Testis (tissue), 2 donors: ENCODE measurements at regions not wholly inside any gene's neighbourhood (a gene's known extent, or its start where the extent isn't known, plus 50 kb on each side); places are given as distances from the start of the nearest gene placed in this dataset.
"Not testable (repeated sequence)": the region's sequence is repeated elsewhere in the genome, so short reads cannot be mapped to it uniquely, and the experiment has no call there.

ENCODE experiments used
- DNase-seq: peaks from one replicate; pipeline ENCODE4 v3.0.0-alpha.2; 2019
- H3K27ac ChIP-seq, 2 donors: fragments of 200-600 bp; sonication (generic); one replicate each; pipeline ENCODE4 v1.5.1; 2019
- H3K27me3 ChIP-seq: fragments of 200-600 bp; sonication (generic); one replicate; pipeline ENCODE4 v1.5.1; 2019
- H3K36me3 ChIP-seq: fragments of 200-600 bp; sonication (generic); one replicate; pipeline ENCODE4 v1.5.1; 2017; ENCODE audit warnings: low read depth; ENCODE audit errors: missing control alignments
- H3K4me1 ChIP-seq: fragments of 200-600 bp; sonication (generic); one replicate; pipeline ENCODE4 v1.5.1; 2019
- H3K4me3 ChIP-seq, 2 donors: fragments of 200-600 bp; sonication (generic); one replicate each; pipeline ENCODE4 v1.5.1; 2017 to 2019
- H3K9me3 ChIP-seq: fragments of 200-600 bp; sonication (generic); one replicate; pipeline ENCODE4 v1.5.1; 2017
- CTCF ChIP-seq, 3 experiments: fragments of 450-650 bp in 2 of 3; fragments of 200-600 bp in 1 of 3; sonication (generic) in 1 of 3; IDR thresholded peaks; one replicate each; pipeline ENCODE4 v1.5.1; 2016 to 2019; ENCODE audit warnings: antibody characterized with exemption in 3 of 3, mild to moderate bottlenecking in 2 of 3, moderate library complexity in 1 of 3
- POLR2A ChIP-seq: fragments of 450-650 bp; IDR thresholded peaks from one replicate; pipeline ENCODE4 v1.6.1; 2017; ENCODE audit warnings: antibody characterized with exemption, mild to moderate bottlenecking, moderate library complexity
- WGBS, 2 donors: methylation state at CpG; one replicate each; pipeline ENCODE4 v1.1.5; 2018; 5-methylcytosine and 5-hydroxymethylcytosine counted together
- intact Hi-C: fragments of 100-400 bp; cut with DNase I; formaldehyde crosslinking; loops from one replicate; pipeline ENCODE4 v1.15.1; 2023; ENCODE audit warnings: low total_unique reads

- H3K27ac ChIP-seq, H3K9me3 ChIP-seq, DNase-seq, H3K4me3 ChIP-seq, H3K4me1 ChIP-seq, intact Hi-C loops, H3K27me3 ChIP-seq, H3K36me3 ChIP-seq: not testable (repeated sequence)
- WGBS, 2 donors = 14% methylated on average over 4 of the region's 4 CpGs; no CpG with 5 or more reads in 1 of the 2 donors
These were observed 52.9 kb downstream of the OR52B4 start for GRCh38 chr11:4315292-4315691.

DNA sequence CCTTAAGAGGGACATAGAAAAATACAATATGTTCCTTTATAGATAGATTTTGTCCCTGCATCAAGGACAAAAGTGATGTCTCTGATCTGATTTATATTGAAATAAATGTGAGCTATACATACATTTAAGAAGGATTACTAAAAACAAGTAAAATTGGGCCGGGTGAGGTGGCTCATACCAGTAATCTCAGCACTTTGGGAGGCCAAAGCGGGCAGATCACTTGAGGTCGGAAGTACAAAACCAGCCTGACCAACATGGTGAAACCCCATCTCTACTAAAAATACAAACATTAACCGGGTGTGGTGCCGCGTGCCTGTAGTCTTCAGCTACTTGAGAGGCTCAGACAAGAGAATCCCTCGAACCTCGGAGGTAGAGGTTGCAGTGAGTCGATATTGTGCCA lies 91.0 kb downstream of the OR52B4 start:
- intact Hi-C loops, H3K9me3 ChIP-seq, H3K27me3 ChIP-seq, H3K4me3 ChIP-seq, H3K36me3 ChIP-seq, H3K27ac ChIP-seq, H3K4me1 ChIP-seq, DNase-seq: not testable (repeated sequence)
- WGBS, 2 donors = 78 to 88% methylated on average over 7 of the region's 9 CpGs

DNA sequence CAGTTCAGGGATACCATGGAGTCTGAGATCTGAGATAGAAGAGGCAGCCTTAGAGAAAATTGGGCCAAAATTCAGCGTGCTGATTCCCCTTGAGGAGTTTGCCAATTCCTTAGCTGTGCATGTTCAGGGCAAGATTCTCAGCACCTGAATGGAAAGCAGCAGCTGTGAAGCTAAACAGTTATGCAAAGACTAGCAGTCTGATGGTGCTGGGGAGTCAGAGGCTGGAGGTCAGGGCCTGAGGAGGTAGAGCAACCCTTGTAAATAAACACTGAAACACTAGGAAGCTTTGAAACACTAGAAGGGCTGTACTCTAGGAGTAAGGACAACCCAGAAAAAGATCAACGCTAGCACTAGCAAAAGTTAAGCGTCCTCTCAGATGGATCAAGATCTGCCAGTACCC lies 117.1 kb downstream of the OR52B4 start:
- 10 to 45% methylated on average over 2 to 3 of the region's 3 CpGs for WGBS, 2 donors
- H3K9me3 ChIP-seq, H3K36me3 ChIP-seq, intact Hi-C loops, H3K4me3 ChIP-seq, H3K27ac ChIP-seq, H3K27me3 ChIP-seq, DNase-seq, H3K4me1 ChIP-seq: not testable (repeated sequence)

GRCh38 chr11:4249475-4249874 lies 118.7 kb downstream of the OR52B4 start:
- H3K4me1 ChIP-seq, H3K27ac ChIP-seq, H3K27me3 ChIP-seq, intact Hi-C loops, H3K9me3 ChIP-seq, H3K36me3 ChIP-seq, H3K4me3 ChIP-seq, DNase-seq: not testable (repeated sequence)
- whole genome bisulfite sequencing, 2 donors = 82 to 83% methylated on average over 2 of the region's 2 CpGs

- H3K27ac ChIP-seq, H3K9me3 ChIP-seq, DNase-seq, H3K27me3 ChIP-seq, intact Hi-C loops, H3K36me3 ChIP-seq, H3K4me3 ChIP-seq, H3K4me1 ChIP-seq: not testable (repeated sequence)
- WGBS, 2 donors = 68 to 84% methylated on average over 11 to 20 of the region's 21 CpGs
These were observed 130.4 kb downstream of the OR52B4 start for GRCh38 chr11:4237771-4238170.

GRCh38 chr11:4218857-4219256 lies 124.3 kb downstream of the RRM1 start:
- H3K27ac ChIP-seq, intact Hi-C loops, DNase-seq, H3K4me3 ChIP-seq, H3K4me1 ChIP-seq, H3K36me3 ChIP-seq, H3K27me3 ChIP-seq, H3K9me3 ChIP-seq: not testable (repeated sequence)
- 27 to 45% methylated on average over 4 of the region's 4 CpGs for WGBS, 2 donors

DNA sequence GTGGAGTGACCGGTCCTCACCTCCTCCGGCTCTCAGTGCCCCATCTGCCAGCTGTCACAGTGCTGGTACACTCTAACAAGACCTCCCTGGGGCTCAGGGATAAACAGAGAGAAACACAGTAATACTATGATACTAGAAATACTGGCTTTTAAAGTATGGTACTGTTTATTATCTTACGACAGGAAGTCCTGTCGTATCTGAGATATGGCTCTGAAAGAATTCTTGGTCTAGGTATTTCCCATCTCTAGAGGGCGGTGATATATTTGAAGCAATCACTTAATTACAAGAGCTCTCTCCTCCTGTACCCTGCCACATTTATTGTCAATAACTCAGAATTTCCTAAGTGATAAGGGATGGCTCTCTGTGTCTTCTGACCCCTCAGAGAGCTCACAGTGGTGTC lies 119.1 kb downstream of the RRM1 start:
- WGBS, 2 donors = 79 to 81% methylated on average over 5 of the region's 5 CpGs
- Histone ChIP-seq H3K27me3 (no peaks in the 10 kb centered on the region), H3K36me3 (no peaks in the 10 kb centered on the region), H3K4me3 (no peak overlapping the region), H3K9me3 (no peaks in the 10 kb centered on the region), H3K4me1 (no peaks in the 10 kb centered on the region), H3K27ac (no peak overlapping the region)
- intact Hi-C loops = no loop called here
- TF ChIP-seq POLR2A (no peak), CTCF (IDR thresholded peaks at IDR 0.05) (no peak)
- DNase-seq = no peak

DNA sequence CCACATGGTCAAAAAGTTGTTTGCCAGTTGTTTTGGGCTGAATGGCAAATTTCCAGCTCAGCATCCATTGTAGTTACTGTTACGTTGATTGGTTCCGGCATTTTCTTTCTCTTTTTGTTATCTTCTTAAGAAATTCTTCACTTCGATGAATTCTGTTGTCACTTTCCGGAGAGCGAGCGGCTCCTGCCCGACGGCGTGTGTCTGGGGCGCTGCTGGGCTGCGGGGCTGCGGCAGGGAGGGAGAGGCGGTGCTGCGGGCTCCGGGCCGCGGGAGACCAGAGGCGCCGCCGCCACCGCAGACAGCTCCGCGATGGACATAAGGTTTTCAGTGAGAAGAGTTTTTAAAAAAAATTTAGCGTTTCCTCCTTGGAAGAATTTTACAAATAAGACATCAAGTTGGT lies 117.4 kb downstream of the RRM1 start:
- WGBS, 2 donors = 8 to 11% methylated on average over 24 of the region's 24 CpGs
- Histone ChIP-seq H3K27ac (no peak overlapping the region), H3K9me3 (no peaks in the 10 kb centered on the region), H3K27me3 (no peaks in the 10 kb centered on the region), H3K36me3 (no peaks in the 10 kb centered on the region), H3K4me1 (no peaks in the 10 kb centered on the region), H3K4me3 (peak overlapping the region in 1 of 2 donors; percentile 2)
- no peak for TF ChIP-seq POLR2A
- TF ChIP-seq CTCF (IDR thresholded peaks at IDR 0.05) = no peak
- intact Hi-C loops = no loop called here
- DNase-seq = no peak
